NCI-H2029 treated with DMSO at 0.1 percent for 48 hours (cell line): ENCODE measurements at regions not wholly inside any gene's neighbourhood (a gene's known extent, or its start where the extent isn't known, plus 50 kb on each side); places are given as distances from the start of the nearest gene placed in this dataset.
"Not testable (repeated sequence)": the region's sequence is repeated elsewhere in the genome, so short reads cannot be mapped to it uniquely, and the experiment has no call there.

ENCODE experiments used
- DNase-seq: peaks from one replicate; lab custom pipeline; 2025; lab: John Stamatoyannopoulos, UW

DNA sequence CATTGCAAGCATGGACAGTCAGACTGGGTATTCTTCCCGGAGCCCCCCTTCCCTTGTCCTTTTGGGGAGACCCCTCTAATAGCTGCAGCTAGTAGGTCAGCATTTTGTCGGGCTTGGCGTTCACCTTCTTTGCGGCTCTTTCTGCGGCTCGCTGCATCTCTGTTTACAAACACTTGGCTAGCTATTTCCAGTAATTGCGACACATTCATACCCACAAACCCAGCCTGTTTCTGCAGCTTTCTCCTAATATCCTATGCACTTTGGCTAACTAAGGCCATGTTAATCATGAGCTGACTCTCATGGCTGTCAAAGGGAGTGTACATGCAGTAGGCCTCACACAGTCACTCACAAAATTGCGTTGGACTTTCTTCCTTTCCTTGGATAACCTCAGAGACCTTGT, 716.4 kb downstream of the AMY1C start:
- no peak for DNase-seq

- DNase-seq, result no peak
Observed at GRCh38 chr1:104467590-104467989, 717.9 kb downstream of the AMY1C start.

GRCh38 chr1:104468282-104468681, 718.6 kb downstream of the AMY1C start:
- no peak for DNase-seq

- DNase-seq, result no peak
Observed at GRCh38 chr1:104476126-104476525, 726.4 kb downstream of the AMY1C start.

GRCh38 chr1:104488296-104489015, 738.8 kb downstream of the AMY1C start:
- no peak for DNase-seq

DNA sequence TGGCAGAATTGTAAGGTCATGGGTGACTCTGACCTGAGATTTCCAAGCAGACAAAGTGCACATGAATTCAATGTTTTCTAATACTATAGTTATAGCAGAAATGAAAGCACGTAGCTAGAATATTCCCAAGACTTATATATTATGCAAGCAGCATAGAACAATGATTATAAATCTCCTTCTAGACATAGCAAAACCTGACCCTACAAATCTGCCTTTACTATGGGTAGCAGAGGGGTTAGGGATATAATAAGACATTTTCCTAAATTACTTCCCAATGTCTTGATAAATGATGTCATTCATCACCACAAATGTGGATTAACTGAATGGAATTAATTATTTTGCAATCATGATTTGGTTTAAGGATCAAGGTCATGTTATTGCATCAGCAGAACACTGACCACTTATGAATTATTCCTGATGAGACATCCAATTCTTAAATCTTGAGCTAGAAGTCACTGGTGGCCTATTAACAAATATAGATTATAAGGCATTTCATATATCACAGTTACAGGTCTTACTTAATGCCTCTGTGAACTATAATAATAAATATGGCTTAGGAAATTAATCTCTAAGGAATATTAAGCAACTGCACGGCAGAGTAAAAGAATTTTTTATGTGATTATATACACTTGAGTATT, 776.6 kb downstream of the AMY1C start:
- no peak for DNase-seq

DNA sequence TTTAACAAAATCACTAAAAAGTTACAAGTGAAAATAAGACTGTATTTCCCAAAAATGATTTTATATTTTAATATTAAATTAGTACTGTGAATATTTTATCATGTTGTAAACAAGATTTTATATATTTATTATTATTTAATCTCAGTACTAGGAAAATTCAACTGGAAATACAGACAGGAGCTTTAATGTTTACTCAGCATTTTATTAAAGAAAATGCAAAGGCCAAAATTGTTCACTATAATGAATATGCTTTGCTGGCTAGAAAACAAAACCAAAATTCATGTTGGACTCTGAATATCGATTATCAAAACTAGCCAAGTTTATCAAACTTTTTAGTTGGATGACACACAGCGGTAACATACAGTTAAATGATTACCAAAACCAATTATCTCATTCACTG, 782.3 kb downstream of the AMY1C start:
- no peak for DNase-seq

GRCh38 chr1:104574620-104575019, 824.9 kb downstream of the AMY1C start:
- DNase-seq, result no peak

- no peak for DNase-seq
Observed at GRCh38 chr1:104592926-104593325, 843.2 kb downstream of the AMY1C start.

GRCh38 chr1:104593413-104594187, 843.9 kb downstream of the AMY1C start:
- no peak for DNase-seq

DNA sequence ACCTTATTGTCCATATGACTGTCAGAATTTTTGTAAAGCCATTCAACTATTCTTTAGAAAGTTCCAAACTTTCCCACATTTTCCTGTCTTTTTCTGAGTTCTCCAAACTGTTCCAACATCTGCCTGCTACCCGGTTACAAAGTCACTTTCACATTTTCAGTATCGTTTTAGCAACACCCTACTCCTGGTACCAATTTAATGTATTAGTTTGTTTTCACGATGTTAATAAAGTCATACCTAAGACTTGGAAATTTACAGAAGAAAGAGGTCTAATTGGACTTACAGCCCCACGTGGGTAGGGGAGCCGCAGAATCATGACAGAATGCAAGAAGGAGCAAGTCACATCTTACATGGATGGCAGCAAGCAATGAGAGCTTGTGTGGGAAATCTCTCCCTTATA, 867.8 kb downstream of the AMY1C start:
- no peak for DNase-seq

DNA sequence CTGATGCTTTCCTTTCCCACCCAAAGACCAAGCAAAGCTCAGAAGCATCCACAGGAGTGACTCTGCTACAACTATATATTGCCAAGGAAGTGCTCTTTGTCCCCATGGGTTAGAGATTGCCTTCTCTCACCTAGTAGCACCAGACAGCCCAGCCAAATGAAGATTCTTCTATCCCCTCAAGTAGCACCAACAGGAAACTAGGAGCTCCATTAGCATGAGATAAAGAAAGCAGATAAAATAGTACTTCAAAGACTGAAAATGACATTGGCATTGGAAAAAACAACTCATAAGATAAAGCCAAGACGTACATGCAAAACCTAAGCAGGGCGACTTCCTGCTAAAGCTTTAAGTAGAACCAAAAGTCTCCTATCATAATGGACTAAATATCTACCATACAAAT, 871.5 kb downstream of the AMY1C start:
- no peak for DNase-seq

DNA sequence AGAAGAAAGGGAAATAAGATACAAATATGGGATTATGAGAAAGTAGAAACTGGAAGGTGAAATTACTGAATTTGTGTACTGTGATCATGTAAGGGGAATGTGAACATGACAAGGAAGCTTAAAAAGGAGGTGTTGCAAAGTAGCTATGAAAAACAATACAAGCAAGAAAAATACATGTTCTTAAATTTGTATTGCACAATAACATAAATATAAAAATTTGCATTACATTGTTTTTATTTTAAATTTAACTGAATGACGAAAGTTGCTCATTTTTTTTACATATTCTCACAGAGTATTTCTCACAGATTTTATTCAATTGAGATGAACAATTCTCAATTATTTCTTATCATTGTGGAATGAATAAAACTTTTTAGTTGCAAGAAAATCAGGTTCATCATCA, 874.8 kb downstream of the AMY1C start:
- DNase-seq, result no peak

GRCh38 chr1:104629589-104629988, 879.9 kb downstream of the AMY1C start:
- no peak for DNase-seq

- peak; percentile 15 for DNase-seq
Observed at GRCh38 chr1:104630567-104631149, 881.0 kb downstream of the AMY1C start.

DNA sequence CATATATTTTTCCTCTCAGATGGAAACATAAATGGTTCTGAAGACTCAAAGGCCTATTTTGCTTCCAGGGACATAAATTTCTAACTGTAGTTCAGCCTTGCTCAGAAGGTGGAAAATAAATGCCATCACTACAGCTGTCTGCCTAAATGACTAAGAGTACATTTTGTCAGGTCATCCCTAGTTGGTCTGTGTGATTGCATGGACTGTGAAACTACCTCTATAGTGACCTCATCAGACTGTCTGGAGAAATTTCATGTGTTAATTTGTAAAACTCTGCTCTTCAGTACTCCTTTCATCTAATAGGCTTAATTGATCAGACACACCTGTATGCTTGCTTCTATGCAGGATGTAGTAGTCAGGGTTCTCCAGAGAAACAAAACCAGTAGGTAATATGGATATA, 886.9 kb downstream of the AMY1C start:
- no peak for DNase-seq

GRCh38 chr1:104646233-104646632, 896.5 kb downstream of the AMY1C start:
- no peak for DNase-seq

DNA sequence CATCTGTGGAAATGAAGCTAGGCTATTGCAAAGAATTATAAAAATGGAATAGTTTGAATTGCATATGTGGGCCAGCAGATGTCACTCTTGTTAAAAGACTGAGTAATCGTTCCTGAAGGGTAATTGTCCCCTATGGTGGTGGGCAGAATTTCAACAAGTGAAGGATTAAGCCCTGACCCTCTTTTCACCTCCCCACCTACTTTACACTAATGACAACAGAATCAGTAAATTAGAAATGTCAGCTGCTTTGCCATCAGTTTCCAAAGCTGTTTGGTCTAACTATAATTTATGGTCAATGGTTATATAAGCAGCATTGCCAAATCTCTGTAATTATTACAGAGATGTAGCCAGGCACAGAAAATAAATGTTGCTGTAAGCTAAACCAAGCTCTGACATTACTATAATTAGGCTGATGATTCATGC, 898.6 kb downstream of the AMY1C start:
- peak; percentile 46 for DNase-seq

DNA sequence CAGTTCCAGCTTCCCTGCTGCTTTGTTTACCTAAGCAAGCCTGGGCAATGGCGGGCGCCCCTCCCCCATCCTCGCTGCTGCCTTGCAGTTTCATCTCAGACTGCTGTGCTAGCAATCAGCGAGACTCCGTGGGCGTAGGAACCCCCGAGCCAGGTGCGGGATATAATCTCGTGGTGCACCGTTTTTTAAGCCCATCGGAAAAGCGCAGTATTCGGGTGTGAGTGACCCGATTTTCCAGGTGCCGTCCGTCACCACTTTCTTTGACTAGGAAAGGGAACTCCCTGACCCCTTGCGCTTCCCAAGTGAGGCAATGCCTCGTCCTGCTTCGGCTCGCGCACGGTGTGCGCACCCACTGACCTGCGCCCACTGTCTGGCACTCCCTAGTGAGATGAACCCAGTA, 914.7 kb downstream of the AMY1C start:
- DNase-seq, result not testable (repeated sequence)

DNA sequence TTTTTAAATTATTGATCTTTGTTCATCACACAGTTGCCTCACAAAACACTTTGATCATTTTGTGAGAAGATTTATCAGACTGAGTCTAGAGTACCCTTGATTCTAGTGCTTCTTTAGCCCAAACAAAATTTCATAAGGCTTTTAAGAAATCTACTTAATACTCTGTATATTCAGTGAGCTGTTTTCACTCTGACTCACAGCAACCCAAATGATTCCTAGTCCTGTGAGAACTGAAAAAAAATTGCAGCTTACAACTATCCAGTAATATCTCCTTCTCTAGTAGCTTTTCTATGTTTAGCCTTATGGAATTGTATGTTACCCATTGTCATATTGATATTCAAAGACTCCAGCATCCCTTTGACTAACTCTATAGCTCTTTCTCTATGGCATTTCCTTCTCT, 915.6 kb downstream of the AMY1C start:
- no peak for DNase-seq

GRCh38 chr1:104671684-104672353, 922.1 kb downstream of the AMY1C start:
- DNase-seq, result no peak

DNA sequence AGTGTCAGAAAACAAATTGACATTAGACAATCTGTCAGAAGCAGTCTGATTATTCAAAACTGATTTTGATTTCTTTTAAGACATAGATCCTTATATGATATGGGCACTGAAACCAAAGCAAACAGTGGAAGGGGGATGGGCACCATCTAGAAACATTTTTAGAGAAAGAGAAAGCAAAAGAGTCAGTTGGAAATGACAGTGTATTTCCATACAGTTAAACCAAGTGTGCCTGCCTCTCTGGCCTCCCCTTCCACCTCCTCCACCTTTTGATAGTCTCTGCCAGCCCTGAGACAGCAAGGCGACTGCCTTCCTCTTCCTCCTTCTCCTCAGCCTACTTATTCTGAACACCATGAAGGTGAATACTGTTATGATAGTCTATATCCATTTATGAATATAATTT, 949.7 kb downstream of the AMY1C start:
- no peak for DNase-seq
